Endothelial cell of umbilical vein (primary cell): ENCODE measurements at regions not wholly inside any gene's neighbourhood (a gene's known extent, or its start where the extent isn't known, plus 50 kb on each side); places are given as distances from the start of the nearest gene placed in this dataset.
"Not testable (repeated sequence)": the region's sequence is repeated elsewhere in the genome, so short reads cannot be mapped to it uniquely, and the experiment has no call there.

ENCODE experiments used
- BruUV-seq: library from RNA; stranded (reverse); fragments of 400-500 nt; replicated peaks from 2 replicates; lab custom pipeline; 2021; lab: Mats Ljungman, UMichigan
- CTCF ChIA-PET: fragments of 300-600, 350-600 bp; sonication (Branson Sonifier 250); formaldehyde crosslinking; loops from one replicate; lab custom pipeline; 2021; ENCODE audit warnings: antibody characterized with exemption, inconsistent platforms; lab: Charles Lee
- POLR2A ChIA-PET: fragments of 300-600, 350-600 bp; sonication (Branson Sonifier 250); formaldehyde crosslinking; loops from one replicate; lab custom pipeline; 2021; ENCODE audit warnings: antibody characterized with exemption, inconsistent platforms; lab: Charles Lee
- DNase-seq: peaks from one replicate; pipeline ENCODE4 v3.0.0-alpha.2; 2011; ENCODE audit warnings: low read depth, low spot score
- FAIRE-seq: peaks from 2 replicates; lab custom pipeline; 2011; peaks lifted over from hg19 to GRCh38; lab: Jason Lieb, UNC
- H2AFZ ChIP-seq: 2 replicates; pipeline ENCODE4 v1.6.0; 2012; ENCODE audit warnings: low read depth, low read length, control low read depth, inconsistent platforms
- H3K27ac ChIP-seq: 2 replicates; pipeline ENCODE4 v1.5.1; 2011; ENCODE audit warnings: low read depth, mild to moderate bottlenecking, control low read depth, low read length, moderate library complexity; ENCODE audit not compliant: insufficient read depth
- H3K27me3 ChIP-seq, 2 experiments: 2 replicates each; pipeline versions ENCODE4 v1.6.0 to v1.6.1; 2011; ENCODE audit warnings: low read length in 2 of 2, mixed read lengths in 1 of 2; ENCODE audit not compliant: control insufficient read depth in 2 of 2, insufficient read depth in 2 of 2
- H3K36me3 ChIP-seq, 2 experiments: 2 replicates in 1 of 2; 3 replicates in 1 of 2; pipeline ENCODE4 v1.5.1; 2011; ENCODE audit warnings: low read length in 2 of 2, mild to moderate bottlenecking in 1 of 2, moderate library complexity in 1 of 2; ENCODE audit not compliant: control insufficient read depth in 2 of 2, insufficient read depth in 2 of 2; ENCODE audit errors: extremely low read depth in 1 of 2
- H3K4me1 ChIP-seq: 3 replicates; pipeline ENCODE4 v1.5.1; 2011; ENCODE audit warnings: mild to moderate bottlenecking, low read length; ENCODE audit not compliant: control insufficient read depth, insufficient read depth; ENCODE audit errors: extremely low read depth
- H3K4me2 ChIP-seq: 2 replicates; pipeline ENCODE4 v1.6.1; 2011; ENCODE audit warnings: low read length, control low read depth, mixed read lengths; ENCODE audit not compliant: insufficient read depth
- H3K4me3 ChIP-seq, 3 experiments: fragments of 200-600 bp in 1 of 3; sonication (generic), shearing (Covaris generic) in 1 of 3; replicated peaks in 1 of 3; 2 replicates each; pipeline ENCODE4 v1.5.1; 2011 to 2016; ENCODE audit warnings: control low read depth in 3 of 3, low read length in 3 of 3, mild to moderate bottlenecking in 2 of 3, inconsistent platforms in 1 of 3, low read depth in 1 of 3, moderate library complexity in 1 of 3; ENCODE audit not compliant: insufficient read depth in 1 of 3
- H3K79me2 ChIP-seq: 2 replicates; pipeline ENCODE4 v1.6.0; 2012; ENCODE audit warnings: low read length, inconsistent platforms; ENCODE audit not compliant: control insufficient read depth, insufficient read depth
- H3K9ac ChIP-seq: replicated peaks from 2 replicates; pipeline ENCODE3; 2011; ENCODE audit warnings: low read length, control low read depth; ENCODE audit not compliant: insufficient read depth; ENCODE audit errors: extremely low read depth
- H3K9me1 ChIP-seq: replicated peaks from 3 replicates; pipeline ENCODE4 v1.6.0; 2011; ENCODE audit warnings: mild to moderate bottlenecking, low read length; ENCODE audit not compliant: control insufficient read depth, insufficient read depth; ENCODE audit errors: extremely low read depth
- H3K9me3 ChIP-seq: replicated peaks from 2 replicates; pipeline ENCODE4 v1.5.1; 2012; ENCODE audit warnings: low read length, inconsistent platforms; ENCODE audit not compliant: control insufficient read depth, insufficient read depth
- H4K20me1 ChIP-seq: replicated peaks from 2 replicates; pipeline ENCODE3; 2011; ENCODE audit warnings: mild to moderate bottlenecking, low read length; ENCODE audit not compliant: control insufficient read depth, insufficient read depth; ENCODE audit errors: extremely low read depth
- CTCF ChIP-seq, 2 donors: IDR thresholded peaks; 1 replicate in 1 of 2; 2 replicates in 1 of 2; pipeline ENCODE4 v1.5.1; 2011; ENCODE audit warnings: low read length in 2 of 2, mild to moderate bottlenecking in 2 of 2, moderate library complexity in 2 of 2, control low read depth in 1 of 2, inconsistent platforms in 1 of 2, low read depth in 1 of 2; ENCODE audit not compliant: insufficient read depth in 1 of 2; ENCODE audit errors: extremely low read depth in 1 of 2
- EZH2 ChIP-seq: IDR thresholded peaks from 2 replicates; pipeline ENCODE4 v1.6.1; 2012; ENCODE audit warnings: borderline replicate concordance, low read depth, mild to moderate bottlenecking, moderate library complexity, low read length, inconsistent platforms; ENCODE audit not compliant: severe bottlenecking
- FOS ChIP-seq: IDR thresholded peaks from 2 replicates; pipeline ENCODE4 v1.6.1; 2011; ENCODE audit warnings: mild to moderate bottlenecking, low read length, moderate library complexity, borderline replicate concordance; ENCODE audit not compliant: insufficient read depth
- GATA2 ChIP-seq: IDR thresholded peaks from 2 replicates; pipeline ENCODE4 v1.7.0; 2011; ENCODE audit warnings: low read depth, mild to moderate bottlenecking, moderate library complexity, mixed read lengths, low read length; ENCODE audit not compliant: insufficient read length, insufficient read depth
- JUN ChIP-seq: IDR thresholded peaks from 2 replicates; pipeline ENCODE4 v1.6.1; 2011; ENCODE audit warnings: borderline replicate concordance, low read depth; ENCODE audit not compliant: insufficient read length, insufficient read depth
- MYC ChIP-seq: IDR thresholded peaks from one replicate; pipeline ENCODE4 v1.6.1; 2011; ENCODE audit warnings: mild to moderate bottlenecking, low read depth, low read length
- POLR2A ChIP-seq: IDR thresholded peaks from 2 replicates; pipeline ENCODE4 v1.6.1; 2012; ENCODE audit warnings: low read depth, mild to moderate bottlenecking, control low read depth, low read length
- POLR2AphosphoS5 ChIP-seq: IDR thresholded peaks from 2 replicates; pipeline ENCODE4 v1.6.1; 2012; ENCODE audit warnings: low read depth, mild to moderate bottlenecking, control low read depth, low read length, moderate library complexity; ENCODE audit not compliant: insufficient read depth
- dilution Hi-C: fragments of 300-500 bp; cut with MboI; formaldehyde crosslinking; loops from one replicate; pipeline ENCODE4 v1.15.0; 2019; ENCODE audit warnings: low sequenced_read_pairs; ENCODE audit not compliant: extremely low pct_ligation_motif_present
- intact Hi-C: fragments of 100-400 bp; cut with micrococcal nuclease; formaldehyde crosslinking; loops from one replicate; pipeline ENCODE4 v1.10.0; 2022
- TF ChIP-seq, protein P1 (sequence below): IDR thresholded peaks from 2 replicates; pipeline ENCODE4 v1.6.1; 2011; ENCODE audit not compliant: insufficient read depth, insufficient read length

DNA sequence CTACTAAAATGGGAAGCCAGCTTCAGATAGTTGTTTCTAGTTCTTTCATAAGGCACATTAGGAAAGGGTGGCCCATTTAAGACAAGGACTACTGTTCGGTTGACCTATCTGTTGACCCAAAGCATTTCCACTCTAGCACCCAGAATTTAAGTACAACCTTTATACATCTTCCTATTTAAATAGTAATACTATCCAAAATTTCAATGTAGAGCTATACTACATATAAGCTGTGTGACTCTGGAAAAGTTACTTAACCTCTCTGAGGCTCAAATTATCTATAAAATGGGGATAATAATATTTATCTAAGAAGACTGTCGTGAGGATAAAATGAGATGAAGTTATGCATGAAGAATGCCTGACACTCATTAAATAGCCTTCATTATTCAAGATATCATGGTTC lies 82.0 kb upstream of the TMEM164 start:
- POLR2A ChIA-PET: no interaction called here
- Histone ChIP-seq H4K20me1 (no peaks in the 10 kb centered on the region), H3K9ac (no peak overlapping the region), H3K9me3 (no peaks in the 10 kb centered on the region), H3K36me3 (no peaks in the 10 kb centered on the region), H3K4me1 (peaks cover 5% of the 10 kb centered on the region), H2AFZ (no peak overlapping the region), H3K79me2 (no peaks in the 10 kb centered on the region), H3K27me3 (no peaks in the 10 kb centered on the region), H3K4me3 (no peak overlapping the region), H3K27ac (no peak overlapping the region), H3K4me2 (no peak overlapping the region), H3K9me1 (no peaks in the 10 kb centered on the region)
- DNase-seq: no peak
- CTCF ChIA-PET: interaction anchor here (0.7 to 1.8 kb wide), 2 partner anchors 9 to 112 kb away, joined by 3 to 8 read pairs; no protein-coding TSS in a partner anchor
- dilution Hi-C loops: no loop called here
- TF ChIP-seq EZH2 (no peak), GATA2 (no peak), POLR2AphosphoS5 (no peak), MYC (no peak), POLR2A (no peak)
- FAIRE-seq: no peak
- no TSS peak for BruUV-seq
- intact Hi-C loops: no loop called here

GRCh38 chrX:109922190-109922589 lies 80.7 kb upstream of the TMEM164 start:
- intact Hi-C loops (no loop called here), dilution Hi-C loops (no loop called here)
- H3K27me3 ChIP-seq: no peaks in the 10 kb centered on the region
- H2AFZ ChIP-seq: no peak overlapping the region
- no peak for FAIRE-seq
- no peaks in the 10 kb centered on the region for H3K9me3 ChIP-seq
- no peaks in the 10 kb centered on the region for H3K36me3 ChIP-seq
- no peaks in the 10 kb centered on the region for H4K20me1 ChIP-seq
- DNase-seq: no peak
- CTCF ChIA-PET: interaction anchor here (0.9 kb wide), 1 partner anchor 31 kb away, joined by 3 read pairs; no protein-coding TSS in a partner anchor
- no peak overlapping the region for H3K4me3 ChIP-seq
- no peaks in the 10 kb centered on the region for H3K9me1 ChIP-seq
- BruUV-seq: no TSS peak
- POLR2A ChIA-PET: no interaction called here
- no peak overlapping the region for H3K4me2 ChIP-seq
- H3K4me1 ChIP-seq: peaks cover 5% of the 10 kb centered on the region
- no peak overlapping the region for H3K9ac ChIP-seq
- H3K79me2 ChIP-seq: no peaks in the 10 kb centered on the region
- no peak overlapping the region for H3K27ac ChIP-seq
- TF ChIP-seq MYC: no peak
- TF ChIP-seq CTCF (IDR thresholded peaks at IDR 0.05; ENCODE audit: extremely low read depth in 1 of 2, insufficient read depth in 1 of 2, low read depth in 1 of 2, low read length in 2 of 2): no peak
- TF ChIP-seq, protein P1, sequence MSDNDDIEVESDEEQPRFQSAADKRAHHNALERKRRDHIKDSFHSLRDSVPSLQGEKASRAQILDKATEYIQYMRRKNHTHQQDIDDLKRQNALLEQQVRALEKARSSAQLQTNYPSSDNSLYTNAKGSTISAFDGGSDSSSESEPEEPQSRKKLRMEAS: no peak
- no peak for TF ChIP-seq POLR2A
- TF ChIP-seq FOS: no peak
- TF ChIP-seq POLR2AphosphoS5: no peak
- TF ChIP-seq GATA2: no peak
- TF ChIP-seq EZH2: no peak
- no peak for TF ChIP-seq JUN

DNA sequence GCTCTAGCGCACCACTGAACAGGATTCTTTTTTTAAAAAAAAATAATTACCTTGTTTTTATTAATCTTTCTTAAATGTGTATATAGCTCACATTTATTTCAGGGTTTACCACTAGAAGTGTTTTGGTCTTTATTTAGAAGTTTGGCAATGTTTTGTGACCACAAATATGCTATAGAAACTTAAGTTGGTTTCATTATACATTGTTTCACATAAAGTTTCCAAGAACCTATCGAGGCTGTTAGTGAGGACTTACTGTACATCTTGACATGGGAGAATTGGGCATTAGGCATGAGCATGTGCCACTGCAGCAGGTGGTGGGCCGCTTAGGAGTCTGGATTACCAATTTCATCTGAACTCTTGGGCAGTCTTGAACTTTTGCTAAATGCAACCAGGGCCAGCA lies 77.9 kb upstream of the TMEM164 start:
- H4K20me1 ChIP-seq, FAIRE-seq, dilution Hi-C loops: not testable (repeated sequence)

More for the DNA sequence above, 77.9 kb upstream of the TMEM164 start:
- H3K4me1 ChIP-seq, H3K4me3 ChIP-seq, H3K27ac ChIP-seq, H3K4me2 ChIP-seq, H3K79me2 ChIP-seq, CTCF ChIA-PET, BruUV-seq, intact Hi-C loops, H3K27me3 ChIP-seq, H3K9me1 ChIP-seq, DNase-seq, POLR2A ChIA-PET, H2AFZ ChIP-seq, H3K9me3 ChIP-seq, H3K9ac ChIP-seq, H3K36me3 ChIP-seq: not testable (repeated sequence)
